ENCODE measurements at regions not wholly inside any gene's neighbourhood (a gene's known extent, or its start where the extent isn't known, plus 50 kb on each side); places are given as distances from the start of the nearest gene placed in this dataset.

DNA sequence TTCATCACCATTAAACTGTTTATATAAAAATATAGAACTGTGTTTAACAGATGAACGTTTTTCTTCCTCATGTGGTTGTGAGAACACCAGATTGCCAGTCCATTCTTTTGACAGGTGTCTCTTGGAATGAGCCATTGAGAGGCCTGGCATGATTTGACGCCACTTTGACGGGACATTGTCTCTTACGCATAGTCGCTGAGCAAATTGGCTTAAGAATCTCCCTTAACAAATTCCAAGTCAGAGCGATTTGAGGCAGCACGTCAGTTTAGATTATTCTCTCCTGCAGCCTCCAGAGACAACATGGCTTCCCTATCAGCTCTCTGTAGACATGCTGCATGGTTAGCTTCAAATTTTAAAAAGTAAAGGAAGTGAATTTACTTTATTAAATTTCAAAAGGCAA, 510.7 kb upstream of the ACO1 start:
- TF ChIP-seq, protein P1, sequence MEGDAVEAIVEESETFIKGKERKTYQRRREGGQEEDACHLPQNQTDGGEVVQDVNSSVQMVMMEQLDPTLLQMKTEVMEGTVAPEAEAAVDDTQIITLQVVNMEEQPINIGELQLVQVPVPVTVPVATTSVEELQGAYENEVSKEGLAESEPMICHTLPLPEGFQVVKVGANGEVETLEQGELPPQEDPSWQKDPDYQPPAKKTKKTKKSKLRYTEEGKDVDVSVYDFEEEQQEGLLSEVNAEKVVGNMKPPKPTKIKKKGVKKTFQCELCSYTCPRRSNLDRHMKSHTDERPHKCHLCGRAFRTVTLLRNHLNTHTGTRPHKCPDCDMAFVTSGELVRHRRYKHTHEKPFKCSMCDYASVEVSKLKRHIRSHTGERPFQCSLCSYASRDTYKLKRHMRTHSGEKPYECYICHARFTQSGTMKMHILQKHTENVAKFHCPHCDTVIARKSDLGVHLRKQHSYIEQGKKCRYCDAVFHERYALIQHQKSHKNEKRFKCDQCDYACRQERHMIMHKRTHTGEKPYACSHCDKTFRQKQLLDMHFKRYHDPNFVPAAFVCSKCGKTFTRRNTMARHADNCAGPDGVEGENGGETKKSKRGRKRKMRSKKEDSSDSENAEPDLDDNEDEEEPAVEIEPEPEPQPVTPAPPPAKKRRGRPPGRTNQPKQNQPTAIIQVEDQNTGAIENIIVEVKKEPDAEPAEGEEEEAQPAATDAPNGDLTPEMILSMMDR (IDR thresholded peaks at IDR 0.05): no peak
- no peaks in the 10 kb centered on the region for H3K4me1 ChIP-seq
- no peaks in the 10 kb centered on the region for H3K9me3 ChIP-seq
- H3K27me3 ChIP-seq: no peaks in the 10 kb centered on the region
- no peak for ATAC-seq
- no peak for DNase-seq
- intact Hi-C loops (cut with DNase I): no loop called here
- H3K4me3 ChIP-seq: no peak overlapping the region
- H3K36me3 ChIP-seq: no peaks in the 10 kb centered on the region
- H3K27ac ChIP-seq: no peak overlapping the region

DNA sequence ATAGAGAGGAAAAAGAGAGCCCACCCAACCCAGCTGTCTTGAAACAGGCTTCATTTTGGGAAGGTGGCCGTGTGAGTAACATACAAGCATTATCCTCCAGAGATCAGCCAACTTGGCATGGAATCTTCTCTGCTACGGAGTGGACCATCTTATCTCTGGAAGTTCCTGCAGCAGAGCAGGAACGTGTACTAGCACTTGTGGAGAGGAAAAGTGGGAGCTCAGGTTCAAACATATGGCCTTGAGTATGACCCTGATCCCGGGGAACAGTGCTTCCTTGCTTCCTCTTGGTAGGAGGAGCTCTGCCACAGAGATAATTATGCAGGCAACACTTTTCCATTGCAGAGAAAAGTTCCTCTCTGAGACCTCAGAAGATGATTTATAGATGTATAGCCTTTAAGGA, 490.4 kb upstream of the ACO1 start:
- no peaks in the 10 kb centered on the region for H3K36me3 ChIP-seq
- no peaks in the 10 kb centered on the region for H3K4me1 ChIP-seq
- no peak overlapping the region for H3K4me3 ChIP-seq
- no peak overlapping the region for H3K27ac ChIP-seq
- DNase-seq (no peak), ATAC-seq (no peak)
- intact Hi-C loops (cut with DNase I): no loop called here
- no peaks in the 10 kb centered on the region for H3K27me3 ChIP-seq
- no peaks in the 10 kb centered on the region for H3K9me3 ChIP-seq
- TF ChIP-seq, protein P1 (IDR thresholded peaks at IDR 0.05): no peak

DNA sequence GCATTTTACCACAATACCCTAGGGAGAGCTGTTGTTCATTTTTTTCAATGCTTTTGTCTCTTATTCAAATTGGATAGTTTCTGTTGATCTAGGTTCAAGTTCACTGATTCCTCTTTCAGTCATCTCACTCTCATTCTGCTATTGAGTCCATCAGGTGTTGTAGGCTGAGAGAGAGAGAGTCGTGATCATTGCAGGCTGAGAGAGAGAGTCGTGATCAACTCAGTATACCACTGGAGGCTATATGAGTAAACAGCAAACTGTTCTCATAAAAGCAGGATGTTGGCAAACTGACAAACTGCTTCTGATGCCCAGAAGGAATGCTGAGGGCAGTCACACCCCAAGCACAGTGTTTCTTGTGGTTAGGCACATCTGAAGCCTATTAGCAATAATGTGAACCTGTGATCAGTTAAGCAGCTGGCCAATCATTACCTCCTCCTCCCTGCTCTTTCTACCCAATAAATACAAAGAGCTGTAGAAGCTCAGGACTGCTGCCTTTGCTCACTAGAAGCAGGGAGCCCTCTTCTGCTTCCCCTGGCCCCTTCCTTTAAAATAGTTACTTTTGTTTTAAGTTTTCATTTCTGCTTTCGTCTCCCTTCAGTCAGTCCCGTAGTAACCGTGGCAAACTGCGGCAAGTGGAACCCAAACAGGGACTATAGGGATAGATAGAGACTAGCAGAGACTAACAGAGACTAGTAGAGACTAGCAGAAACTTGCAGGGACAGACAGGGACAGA, 476.1 kb upstream of the ACO1 start:
- no peak overlapping the region for H3K27ac ChIP-seq
- DNase-seq: no peak
- H3K9me3 ChIP-seq: no peaks in the 10 kb centered on the region
- TF ChIP-seq, protein P1 (IDR thresholded peaks at IDR 0.05): no peak
- H3K36me3 ChIP-seq: no peaks in the 10 kb centered on the region
- no peaks in the 10 kb centered on the region for H3K4me1 ChIP-seq
- ATAC-seq: no peak
- H3K4me3 ChIP-seq: no peak overlapping the region
- intact Hi-C loops (cut with DNase I): no loop called here
- H3K27me3 ChIP-seq: no peaks in the 10 kb centered on the region

DNA sequence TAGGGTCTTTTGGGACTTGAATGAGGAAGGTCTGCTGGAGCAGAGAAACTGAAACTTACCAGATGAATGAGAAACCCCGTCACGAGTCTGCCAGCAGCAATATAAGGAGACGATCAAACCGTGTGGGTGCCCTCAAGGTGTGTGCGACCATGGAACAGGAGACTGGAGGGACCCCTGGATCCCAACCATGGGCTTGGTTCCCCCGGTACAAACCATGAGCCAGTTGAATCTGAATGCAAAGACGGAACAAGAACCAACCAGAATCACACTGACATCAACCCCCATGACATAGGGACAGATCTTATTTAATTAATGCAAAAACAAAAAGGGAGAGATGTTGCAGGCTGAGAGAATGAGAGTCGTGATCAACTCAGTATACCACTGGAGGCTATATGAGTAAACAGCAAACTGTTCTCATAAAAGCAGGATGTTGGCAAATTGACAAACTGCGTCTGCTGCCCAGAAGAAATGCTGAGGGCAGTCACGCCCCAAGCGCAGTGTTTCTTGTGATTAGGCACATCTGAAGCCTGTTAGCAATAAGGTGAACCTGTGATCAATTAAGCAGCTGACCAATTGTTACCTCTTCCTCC, 475.5 kb upstream of the ACO1 start:
- no peak overlapping the region for H3K27ac ChIP-seq
- H3K27me3 ChIP-seq: no peaks in the 10 kb centered on the region
- H3K4me3 ChIP-seq: no peak overlapping the region
- intact Hi-C loops (cut with DNase I): no loop called here
- no peaks in the 10 kb centered on the region for H3K4me1 ChIP-seq
- H3K36me3 ChIP-seq: no peaks in the 10 kb centered on the region
- no peak for DNase-seq
- H3K9me3 ChIP-seq: no peaks in the 10 kb centered on the region
- TF ChIP-seq, protein P1 (IDR thresholded peaks at IDR 0.05): no peak
- ATAC-seq: no peak

DNA sequence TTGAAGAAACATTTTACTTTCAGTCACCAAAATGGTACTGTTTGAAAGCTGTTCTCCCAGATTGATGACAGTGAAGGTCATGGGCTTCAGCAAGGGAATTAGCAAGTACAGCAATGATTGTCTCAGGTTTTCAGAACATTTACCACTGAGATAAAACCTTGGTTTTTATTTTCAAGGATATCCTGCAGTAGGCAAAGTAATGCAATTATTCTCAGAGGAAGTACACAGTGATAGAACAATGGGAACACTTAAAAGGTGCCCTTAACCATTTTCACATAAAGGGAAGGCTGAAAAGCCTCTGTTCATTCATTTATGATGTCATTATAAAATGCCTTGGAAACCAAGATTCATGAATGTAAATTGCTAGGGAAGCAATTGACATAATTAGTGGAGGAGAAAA, 471.8 kb upstream of the ACO1 start:
- ATAC-seq (no peak), DNase-seq (no peak)
- H3K9me3 ChIP-seq: no peaks in the 10 kb centered on the region
- H3K27me3 ChIP-seq: no peaks in the 10 kb centered on the region
- TF ChIP-seq, protein P1 (IDR thresholded peaks at IDR 0.05): no peak
- intact Hi-C loops (cut with DNase I): no loop called here
- no peak overlapping the region for H3K4me3 ChIP-seq
- no peaks in the 10 kb centered on the region for H3K4me1 ChIP-seq
- no peaks in the 10 kb centered on the region for H3K36me3 ChIP-seq
- no peak overlapping the region for H3K27ac ChIP-seq
